NCI-H1930 (cell line): ENCODE measurements at regions not wholly inside any gene's neighbourhood (a gene's known extent, or its start where the extent isn't known, plus 50 kb on each side); places are given as distances from the start of the nearest gene placed in this dataset.
"Not testable (repeated sequence)": the region's sequence is repeated elsewhere in the genome, so short reads cannot be mapped to it uniquely, and the experiment has no call there.

Experiments
- DNase-seq, 2 experiments: peaks; one replicate each; lab custom pipeline; 2025; lab: John Stamatoyannopoulos, UW

DNA sequence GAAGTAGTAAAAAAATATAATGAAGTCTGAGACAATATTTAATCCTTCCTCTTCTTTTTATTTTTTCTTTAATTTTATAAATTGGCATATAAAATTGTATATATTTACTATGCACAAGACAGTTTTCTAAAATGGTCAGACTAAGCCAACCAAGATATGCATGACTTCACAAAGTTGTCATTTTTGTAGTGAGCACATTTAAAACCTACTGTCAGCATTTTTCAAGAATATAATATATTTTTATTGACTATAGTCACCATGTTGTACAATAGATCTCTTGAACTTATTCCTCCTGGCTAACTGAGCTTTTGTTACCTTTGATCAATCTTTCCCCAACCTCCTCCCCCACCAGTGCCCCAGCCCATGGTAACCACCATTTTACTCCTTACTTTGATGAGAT, 129.2 kb downstream of the ATP6V1G3 start:
- no peak for DNase-seq

GRCh38 chr1:198408716-198409115, 131.8 kb downstream of the ATP6V1G3 start:
- no peak for DNase-seq

- not testable (repeated sequence) for DNase-seq
These were observed 135.8 kb downstream of the ATP6V1G3 start for GRCh38 chr1:198404632-198405031.

DNA sequence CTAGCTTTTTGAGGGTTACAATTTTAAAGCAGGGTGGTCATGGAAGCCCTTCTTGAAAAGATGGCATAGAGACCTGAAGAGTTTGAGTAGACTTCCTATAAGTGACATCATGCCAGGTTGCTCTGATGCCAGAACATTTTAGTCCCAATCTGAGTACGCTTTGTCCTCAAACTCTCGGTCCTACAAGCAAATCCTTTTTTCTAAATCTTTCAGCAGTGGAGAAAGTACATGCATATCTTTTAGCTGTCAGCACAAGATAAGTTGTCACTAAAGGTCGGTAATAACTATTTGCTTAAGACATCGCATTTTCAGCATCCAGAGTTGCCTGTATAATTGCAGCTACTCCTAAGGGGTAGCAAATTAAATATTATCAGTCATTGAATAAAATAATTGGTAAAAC, 140.4 kb downstream of the ATP6V1G3 start:
- no peak for DNase-seq

- no peak for DNase-seq
These were observed 141.0 kb downstream of the ATP6V1G3 start for GRCh38 chr1:198399452-198399851.

GRCh38 chr1:198397208-198397808, 143.2 kb downstream of the ATP6V1G3 start:
- DNase-seq = no peak

GRCh38 chr1:198391393-198392020, 149.0 kb downstream of the ATP6V1G3 start:
- no peak for DNase-seq

DNA sequence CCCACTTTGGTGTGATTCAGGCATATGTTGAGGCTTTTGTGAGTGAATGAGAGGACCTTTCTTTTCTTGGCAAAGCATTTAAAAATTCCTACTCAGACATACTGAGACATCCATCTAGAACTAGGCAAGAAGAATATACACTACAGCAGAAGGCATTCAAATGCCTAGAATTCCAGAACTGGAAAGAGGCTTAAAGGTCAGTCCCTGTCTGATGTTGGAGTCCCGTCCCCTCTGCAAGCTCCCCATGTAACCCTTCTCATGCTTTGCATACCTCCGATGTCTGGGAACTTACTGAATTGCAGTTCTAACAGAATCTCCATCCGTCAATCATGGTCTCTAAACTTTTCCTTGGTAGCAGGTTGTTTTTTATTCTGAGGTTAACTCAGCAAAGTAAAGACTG, 152.9 kb downstream of the ATP6V1G3 start:
- DNase-seq = no peak

GRCh38 chr1:198380275-198380674, 160.2 kb downstream of the ATP6V1G3 start:
- no peak for DNase-seq

DNA sequence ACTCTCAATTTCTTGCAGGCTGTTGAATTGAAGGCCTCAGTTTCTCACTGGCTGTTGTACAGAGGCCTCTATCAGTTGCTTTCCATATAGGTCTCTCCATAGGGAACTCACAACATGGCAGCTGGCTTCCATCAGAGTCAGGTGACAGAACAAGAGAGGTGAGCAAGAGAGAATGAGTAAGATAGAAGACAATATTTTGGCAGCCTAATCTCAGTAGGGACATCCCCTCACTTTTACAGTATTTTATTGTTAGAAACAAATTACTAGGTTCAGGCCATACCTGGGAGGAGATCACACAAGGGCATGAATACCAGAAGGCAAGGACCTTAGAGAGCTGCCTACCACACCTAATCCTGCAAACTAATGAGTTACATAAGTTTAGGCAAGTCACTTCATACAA, 162.8 kb downstream of the ATP6V1G3 start:
- no peak for DNase-seq

DNA sequence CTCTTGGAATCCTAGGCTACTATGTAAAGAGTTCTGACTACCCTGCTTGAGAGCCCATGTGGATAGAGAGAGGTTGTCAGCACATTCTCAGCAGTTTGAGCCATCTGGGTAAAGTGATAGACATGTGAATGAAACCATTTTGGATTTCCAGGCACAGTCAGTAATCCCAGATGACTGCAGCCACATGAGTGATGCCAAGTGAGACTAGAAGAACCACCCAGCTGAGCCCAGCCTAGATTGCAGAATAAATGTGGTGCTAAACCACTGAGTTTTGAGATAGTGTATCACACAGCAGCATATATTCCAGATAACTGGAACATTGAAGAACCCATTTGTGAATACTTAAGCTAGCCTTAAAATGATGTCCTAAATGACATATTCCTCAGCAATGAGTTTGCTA, 166.2 kb downstream of the ATP6V1G3 start:
- no peak for DNase-seq

GRCh38 chr1:198373376-198373775, 167.1 kb downstream of the ATP6V1G3 start:
- no peak for DNase-seq
